Spleen (tissue), 7 donors: ENCODE measurements at regions not wholly inside any gene's neighbourhood (a gene's known extent, or its start where the extent isn't known, plus 50 kb on each side); places are given as distances from the start of the nearest gene placed in this dataset.

Experiments
- CTCF ChIP-seq, 11 experiments: fragments of 200-600 bp in 7 of 11; fragments of 450-650 bp in 4 of 11; sonication (generic) in 4 of 11; IDR thresholded peaks in 8 of 11; conservative IDR thresholded peaks in 3 of 11; 1 replicate in 7 of 11; 2 replicates in 4 of 11; pipeline versions ENCODE4 v1.4.0 to v1.8.0; 2016 to 2021; ENCODE audit warnings: antibody characterized with exemption in 11 of 11, inconsistent platforms in 4 of 11, mild to moderate bottlenecking in 1 of 11
- POLR2A ChIP-seq, 3 donors: fragments of 450-650 bp; IDR thresholded peaks; one replicate each; pipeline ENCODE4 v1.5.1; 2017; ENCODE audit warnings: antibody characterized with exemption in 3 of 3, mild to moderate bottlenecking in 1 of 3
- donor health status: DM: no; HTN: no; CAD: no; lungs with moderate emphysema.
- donor health status: DM: no; HTN: no; CAD: no.
- donor health status: DM: no; HTN: no; CAD: no.

- TF ChIP-seq POLR2A (IDR thresholded peaks at IDR 0.05) (no peak), CTCF (IDR thresholded peaks at IDR 0.05 in 8 of 11, conservative IDR thresholded peaks at IDR 0.05 in 3 of 11) (no peak)
These were observed 322.6 kb upstream of the FRG2C start for GRCh38 chr3:75341324-75342067.
